SK-N-SH (cell line): ENCODE measurements at regions not wholly inside any gene's neighbourhood (a gene's known extent, or its start where the extent isn't known, plus 50 kb on each side); places are given as distances from the start of the nearest gene placed in this dataset.
"Not testable (repeated sequence)": the region's sequence is repeated elsewhere in the genome, so short reads cannot be mapped to it uniquely, and the experiment has no call there.

Experiments
- CTCF ChIA-PET: fragments of 300-600, 350-600 bp; formaldehyde crosslinking; extraction: SDS; loops from one replicate; lab custom pipeline; 2021; lab: Yijun Ruan, JAX
- POLR2A ChIA-PET: fragments of 350-600 bp; sonication (Branson Sonifier 250); formaldehyde crosslinking; extraction: SDS; loops from one replicate; lab custom pipeline; 2020; ENCODE audit warnings: antibody characterized with exemption, inconsistent platforms; lab: Yijun Ruan, JAX
- DNase-seq: peaks from one replicate; pipeline ENCODE4 v3.0.0; 2012
- H2AFZ ChIP-seq: fragments of 200-600 bp; sonication (generic); 2 replicates; pipeline ENCODE4 v1.8.1; 2016; ENCODE audit warnings: antibody characterized with exemption, mild to moderate bottlenecking, low read depth
- H3F3A ChIP-seq: fragments of 200-600 bp; sonication (generic); replicated peaks from 2 replicates; pipeline ENCODE3; 2016; ENCODE audit warnings: antibody characterized with exemption, mild to moderate bottlenecking; ENCODE audit not compliant: insufficient read depth
- H3K27ac ChIP-seq, 2 experiments: fragments of 200-500 bp in 1 of 2; fragments of 200-600 bp in 1 of 2; sonication (Bioruptor generic) in 1 of 2; sonication (generic), shearing (Covaris generic) in 1 of 2; 2 replicates each; pipeline versions ENCODE4 v1.5.1 to v1.6.1; 2014 to 2016; ENCODE audit warnings: low read depth in 2 of 2, inconsistent platforms in 1 of 2, low read length in 1 of 2, mild to moderate bottlenecking in 1 of 2, mixed read lengths in 1 of 2
- H3K27me3 ChIP-seq: fragments of 200-600 bp; sonication (generic), shearing (Covaris generic); 2 replicates; pipeline ENCODE4 v1.6.1; 2016; ENCODE audit warnings: mixed run types; ENCODE audit not compliant: insufficient read depth
- H3K36me3 ChIP-seq, 2 experiments: fragments of 200-500 bp in 1 of 2; fragments of 200-600 bp in 1 of 2; sonication (Bioruptor generic) in 1 of 2; sonication (generic) in 1 of 2; replicated peaks in 1 of 2; 2 replicates each; pipeline versions ENCODE3 to v1.5.1; 2014 to 2016; ENCODE audit warnings: low read length in 1 of 2, mild to moderate bottlenecking in 1 of 2; ENCODE audit not compliant: insufficient read depth in 2 of 2, control insufficient read depth in 1 of 2
- H3K4me1 ChIP-seq, 2 experiments: fragments of 200-500 bp in 1 of 2; fragments of 200-600 bp in 1 of 2; sonication (Bioruptor generic) in 1 of 2; sonication (generic), shearing (Covaris generic) in 1 of 2; 2 replicates each; pipeline versions ENCODE4 v1.5.1 to v1.6.1; 2014 to 2016; ENCODE audit warnings: low read depth in 1 of 2, low read length in 1 of 2, mixed run types in 1 of 2; ENCODE audit not compliant: insufficient read depth in 2 of 2, control insufficient read depth in 1 of 2
- H3K4me2 ChIP-seq: fragments of 200-600 bp; sonication (generic), shearing (Covaris generic); 2 replicates; pipeline ENCODE4 v1.6.1; 2017; ENCODE audit warnings: mixed run types
- H3K4me3 ChIP-seq, 2 experiments: fragments of 200-500 bp in 1 of 2; fragments of 200-600 bp in 1 of 2; sonication (Bioruptor generic) in 1 of 2; sonication (generic), shearing (Covaris generic) in 1 of 2; 2 replicates each; pipeline versions ENCODE4 v1.5.1 to v1.8.1; 2014 to 2016; ENCODE audit warnings: low read depth in 2 of 2, inconsistent platforms in 1 of 2, low read length in 1 of 2, mild to moderate bottlenecking in 1 of 2, mixed read lengths in 1 of 2, moderate library complexity in 1 of 2
- H3K79me2 ChIP-seq: fragments of 200-600 bp; sonication (generic); 2 replicates; pipeline ENCODE4 v1.8.1; 2017; ENCODE audit warnings: mild to moderate bottlenecking; ENCODE audit not compliant: insufficient read depth
- H3K9ac ChIP-seq: fragments of 200-600 bp; sonication (generic); 2 replicates; pipeline ENCODE4 v1.6.1; 2017; ENCODE audit warnings: mixed run types
- H3K9me2 ChIP-seq: fragments of 200-600 bp; sonication (generic); 2 replicates; pipeline ENCODE4 v1.6.1; 2017; ENCODE audit warnings: mixed run types
- H3K9me3 ChIP-seq: fragments of 200-600 bp; sonication (generic); 2 replicates; pipeline ENCODE4 v1.6.1; 2017; ENCODE audit warnings: mixed run types, mild to moderate bottlenecking, moderate library complexity
- H4K20me1 ChIP-seq: fragments of 200-600 bp; sonication (generic); 2 replicates; pipeline ENCODE4 v1.6.1; 2017; ENCODE audit warnings: mild to moderate bottlenecking, mixed run types; ENCODE audit not compliant: insufficient read depth
- ELF1 ChIP-seq: IDR thresholded peaks from 2 replicates; pipeline ENCODE4 v1.4.0; 2012
- JUND ChIP-seq: IDR thresholded peaks from 2 replicates; pipeline ENCODE4 v1.4.0; 2012
- NFIC ChIP-seq: IDR thresholded peaks from 2 replicates; pipeline ENCODE4 v1.4.0; 2012; ENCODE audit warnings: borderline replicate concordance
- NRF1 ChIP-seq: IDR thresholded peaks from 2 replicates; pipeline ENCODE4 v1.6.1; 2012; ENCODE audit warnings: low read depth, mild to moderate bottlenecking, low read length
- PBX3 ChIP-seq: IDR thresholded peaks from 2 replicates; pipeline ENCODE4; 2012
- RFX5 ChIP-seq: IDR thresholded peaks from 2 replicates; pipeline ENCODE4 v1.6.1; 2012; ENCODE audit warnings: mild to moderate bottlenecking, improper control_type of control experiment, low read length
- SMC3 ChIP-seq: IDR thresholded peaks from 2 replicates; pipeline ENCODE4 v1.6.1; 2012; ENCODE audit warnings: low read depth, low read length, improper control_type of control experiment
- TAF1 ChIP-seq: IDR thresholded peaks from 2 replicates; pipeline ENCODE4 v1.6.1; 2012; ENCODE audit warnings: low read depth, mild to moderate bottlenecking, low read length, moderate library complexity, borderline replicate concordance
- USF1 ChIP-seq: IDR thresholded peaks from 2 replicates; pipeline ENCODE4 v1.4.0; 2012; ENCODE audit warnings: low read depth, borderline replicate concordance
- ZBTB33 ChIP-seq: IDR thresholded peaks from 2 replicates; pipeline ENCODE4 v1.4.0; 2012; ENCODE audit warnings: low read depth, borderline replicate concordance
- WGBS: methylation state at CpG from one replicate; pipeline ENCODE4 v1.1.6; 2017; ENCODE audit warnings: low lambda C conversion rate; 5-methylcytosine and 5-hydroxymethylcytosine counted together

- no peak overlapping the region for H3K9ac ChIP-seq
- no peaks in the 10 kb centered on the region for H3K9me3 ChIP-seq
- no peak overlapping the region for H3K27ac ChIP-seq
- 70% methylated on average over 4 of the region's 4 CpGs for WGBS
- H3K36me3 ChIP-seq: no peaks in the 10 kb centered on the region
- H3K4me2 ChIP-seq: no peak overlapping the region
- no peaks in the 10 kb centered on the region; a peak in 1 of 4 replicates for H3K4me1 ChIP-seq
- ChIA-PET POLR2A (no interaction called here), CTCF (no interaction called here)
- no peaks in the 10 kb centered on the region for H3K9me2 ChIP-seq
- TF ChIP-seq ZBTB33: no peak
- H3F3A ChIP-seq: no peaks in the 10 kb centered on the region
- no peaks in the 10 kb centered on the region for H4K20me1 ChIP-seq
- H2AFZ ChIP-seq: no peak overlapping the region
- H3K79me2 ChIP-seq: no peaks in the 10 kb centered on the region
- no peak overlapping the region for H3K4me3 ChIP-seq
- no peak for DNase-seq
- no peaks in the 10 kb centered on the region; the same call in 1 of the 2 replicates for H3K27me3 ChIP-seq
Observed at GRCh38 chr10:11667756-11668155, 56.3 kb upstream of the USP6NL start.

- ChIA-PET POLR2A (no interaction called here), CTCF (no interaction called here)
- H3K9me3 ChIP-seq: no peaks in the 10 kb centered on the region
- no peaks in the 10 kb centered on the region; the same call in 1 of the 2 replicates for H3K27me3 ChIP-seq
- no peak overlapping the region for H3K4me3 ChIP-seq
- H3K4me1 ChIP-seq: peaks cover 0 to 3% of the 10 kb centered on the region in 2 experiments; a peak in 1 of 4 replicates
- WGBS: 60% methylated on average over 13 of the region's 13 CpGs
- no peak for DNase-seq
- no peaks in the 10 kb centered on the region for H3F3A ChIP-seq
- no peaks in the 10 kb centered on the region for H3K9me2 ChIP-seq
- H3K36me3 ChIP-seq: no peaks in the 10 kb centered on the region
- no peak overlapping the region for H3K9ac ChIP-seq
- no peak for TF ChIP-seq JUND
- TF ChIP-seq PBX3: no peak
- no peak for TF ChIP-seq ELF1
- TF ChIP-seq RFX5: no peak
- TF ChIP-seq SMC3: no peak
- TF ChIP-seq NRF1: no peak
- TF ChIP-seq NFIC: no peak
- no peak for TF ChIP-seq USF1
- TF ChIP-seq TAF1: no peak
- H4K20me1 ChIP-seq: no peaks in the 10 kb centered on the region
- no peak overlapping the region for H3K4me2 ChIP-seq
- H3K79me2 ChIP-seq: no peaks in the 10 kb centered on the region
- no peak overlapping the region for H2AFZ ChIP-seq
- H3K27ac ChIP-seq: no peak overlapping the region
Observed at GRCh38 chr10:11663763-11664555, 52.5 kb upstream of the USP6NL start.

- CTCF ChIA-PET, H3F3A ChIP-seq, H3K36me3 ChIP-seq, H4K20me1 ChIP-seq, H3K27me3 ChIP-seq, H3K9ac ChIP-seq, H3K9me3 ChIP-seq, H3K4me1 ChIP-seq, H3K9me2 ChIP-seq, H3K4me2 ChIP-seq, POLR2A ChIA-PET, H3K4me3 ChIP-seq, DNase-seq, H3K79me2 ChIP-seq, H3K27ac ChIP-seq, H2AFZ ChIP-seq: not testable (repeated sequence)
- 84% methylated on average over 5 of the region's 5 CpGs for WGBS
Observed at GRCh38 chr10:11663126-11663515, 51.7 kb upstream of the USP6NL start.
